ENCODE measurements at regions not wholly inside any gene's neighbourhood (a gene's known extent, or its start where the extent isn't known, plus 50 kb on each side); places are given as distances from the start of the nearest gene placed in this dataset.

- TF ChIP-seq CTCF (conservative IDR thresholded peaks at IDR 0.05) (no peak), ZFX (IDR thresholded peaks at IDR 0.05) (no peak)
- H3K27ac ChIP-seq: no peak overlapping the region
These were observed 57.5 kb upstream of the ZNF469 start for GRCh38 chr16:88325087-88325750.

- H3K27ac ChIP-seq: no peak overlapping the region
- TF ChIP-seq CTCF (conservative IDR thresholded peaks at IDR 0.05): no peak
- no peak for TF ChIP-seq ZFX (IDR thresholded peaks at IDR 0.05)
These were observed 56.8 kb upstream of the ZNF469 start for GRCh38 chr16:88325976-88326375.

GRCh38 chr16:88326611-88327485 is 55.9 kb upstream of the ZNF469 start:
- TF ChIP-seq CTCF (conservative IDR thresholded peaks at IDR 0.05) (no peak), ZFX (IDR thresholded peaks at IDR 0.05) (no peak)
- no peak overlapping the region for H3K27ac ChIP-seq

GRCh38 chr16:88327561-88328312 is 55.0 kb upstream of the ZNF469 start:
- TF ChIP-seq CTCF (conservative IDR thresholded peaks at IDR 0.05) (no peak), ZFX (IDR thresholded peaks at IDR 0.05) (no peak)

GRCh38 chr16:88328313-88328980 is 54.3 kb upstream of the ZNF469 start:
- no peak overlapping the region for H3K27ac ChIP-seq
- TF ChIP-seq CTCF (conservative IDR thresholded peaks at IDR 0.05): no peak
- no peak for TF ChIP-seq ZFX (IDR thresholded peaks at IDR 0.05)

More at GRCh38 chr16:88327561-88328312, 55.0 kb upstream of the ZNF469 start:
- no peak overlapping the region for H3K27ac ChIP-seq

GRCh38 chr16:88329726-88330700 is 52.7 kb upstream of the ZNF469 start:
- H3K27ac ChIP-seq: no peak overlapping the region
- TF ChIP-seq ZFX (IDR thresholded peaks at IDR 0.05) (no peak), CTCF (conservative IDR thresholded peaks at IDR 0.05) (no peak)
